ENCODE measurements at regions not wholly inside any gene's neighbourhood (a gene's known extent, or its start where the extent isn't known, plus 50 kb on each side); places are given as distances from the start of the nearest gene placed in this dataset.

DNA sequence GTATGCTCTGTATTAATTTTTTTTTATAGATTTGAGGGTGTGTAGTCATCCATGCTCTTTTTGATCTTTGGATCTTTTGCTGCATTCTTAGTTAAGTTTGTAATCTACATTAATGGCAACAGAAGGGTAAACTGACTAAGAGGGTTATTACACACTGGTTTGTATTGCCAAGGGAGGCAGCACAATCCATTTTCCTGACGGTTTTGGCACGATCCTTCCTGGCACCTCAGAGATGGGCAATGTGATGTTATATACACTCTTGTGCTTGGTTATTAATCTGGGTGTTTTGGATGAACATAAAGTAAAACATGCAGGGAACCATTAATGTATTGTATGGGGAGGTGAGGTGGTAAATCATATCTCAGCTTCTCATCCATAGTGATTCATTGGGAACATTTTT lies 98.8 kb upstream of the SLC38A2 start:
- no peak for DNase-seq (ENCODE audit: low read depth, low spot score)

GRCh38 chr12:46470975-46471374 lies 98.4 kb upstream of the SLC38A2 start:
- no peak for DNase-seq (ENCODE audit: low read depth, low spot score)

- no peak for DNase-seq (ENCODE audit: low read depth, low spot score)
Measured at GRCh38 chr12:46470036-46470627, 97.6 kb upstream of the SLC38A2 start.

DNA sequence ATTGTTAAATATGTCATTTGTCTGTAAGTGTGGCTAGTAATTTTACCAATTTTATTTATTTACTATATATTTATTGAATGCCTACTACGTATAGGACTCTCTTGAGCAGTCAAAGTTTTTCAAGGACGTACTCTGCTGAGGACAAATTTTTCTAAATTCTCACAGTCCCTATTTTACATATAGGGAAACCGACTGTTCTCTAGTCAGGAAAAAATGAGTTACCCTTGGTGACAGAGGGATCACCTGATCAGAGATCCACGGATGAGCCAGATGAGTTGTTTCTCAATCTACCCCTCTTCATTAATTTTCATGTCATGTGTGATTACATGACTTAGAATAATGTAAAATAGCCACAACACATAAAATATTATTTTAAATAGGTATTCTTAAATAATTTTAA lies 96.2 kb upstream of the SLC38A2 start:
- DNase-seq (ENCODE audit: low read depth, low spot score), result no peak

- DNase-seq (ENCODE audit: low read depth, low spot score), result no peak
Measured at GRCh38 chr12:46468160-46468559, 95.6 kb upstream of the SLC38A2 start.

GRCh38 chr12:46465307-46465706 lies 92.7 kb upstream of the SLC38A2 start:
- DNase-seq (ENCODE audit: low read depth, low spot score), result no peak

- no peak for DNase-seq (ENCODE audit: low read depth, low spot score)
Measured at GRCh38 chr12:46464863-46465262, 92.3 kb upstream of the SLC38A2 start.

GRCh38 chr12:46462641-46463355 lies 90.2 kb upstream of the SLC38A2 start:
- DNase-seq (ENCODE audit: low read depth, low spot score), result no peak

- no peak for DNase-seq (ENCODE audit: low read depth, low spot score)
Measured at GRCh38 chr12:46461907-46462640, 89.5 kb upstream of the SLC38A2 start.

DNA sequence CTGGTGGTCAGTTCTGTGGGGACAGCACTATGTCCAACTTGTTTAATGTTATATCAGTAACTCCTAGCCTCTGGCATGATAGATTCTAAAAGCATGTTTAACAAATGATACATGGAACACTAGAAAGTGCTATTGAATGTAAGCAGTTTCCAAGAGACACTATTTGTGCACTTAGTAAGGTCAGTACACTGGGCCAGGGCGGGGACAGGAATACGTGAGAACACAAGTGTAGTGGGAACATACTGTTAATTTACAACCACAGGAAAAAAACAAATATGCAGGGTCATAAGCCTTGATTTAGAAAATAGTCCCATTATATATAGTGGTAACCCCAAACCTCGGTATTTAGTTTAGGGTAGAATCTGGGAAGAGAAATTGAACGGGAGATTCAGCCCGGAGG lies 88.9 kb upstream of the SLC38A2 start:
- no peak for DNase-seq (ENCODE audit: low read depth, low spot score)

DNA sequence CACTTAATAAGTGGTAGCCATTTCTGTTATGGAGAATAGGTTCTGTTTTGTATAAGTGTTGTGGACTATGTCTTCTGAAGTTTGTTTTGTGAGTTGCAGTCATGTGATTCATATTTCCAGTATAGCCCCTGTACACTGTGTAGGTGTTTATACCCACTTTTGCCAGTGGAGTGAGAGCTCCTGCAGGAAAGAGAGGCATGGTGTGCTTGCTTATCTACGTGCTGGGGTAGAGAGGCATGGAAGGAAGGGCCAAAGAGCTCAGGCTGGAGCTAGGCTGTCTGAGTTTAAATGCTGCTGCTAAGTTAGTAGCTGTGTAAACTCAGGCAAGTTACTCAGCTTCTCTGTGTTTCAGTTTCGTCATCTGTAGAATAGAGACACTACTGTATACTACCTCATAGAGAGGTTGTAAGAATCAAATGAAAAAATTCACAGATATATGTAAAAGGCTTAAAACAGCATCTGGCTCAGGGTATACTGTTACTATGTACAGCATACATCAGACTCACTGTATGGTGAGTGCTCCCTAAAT lies 88.2 kb upstream of the SLC38A2 start:
- DNase-seq (ENCODE audit: low read depth, low spot score), result no peak

DNA sequence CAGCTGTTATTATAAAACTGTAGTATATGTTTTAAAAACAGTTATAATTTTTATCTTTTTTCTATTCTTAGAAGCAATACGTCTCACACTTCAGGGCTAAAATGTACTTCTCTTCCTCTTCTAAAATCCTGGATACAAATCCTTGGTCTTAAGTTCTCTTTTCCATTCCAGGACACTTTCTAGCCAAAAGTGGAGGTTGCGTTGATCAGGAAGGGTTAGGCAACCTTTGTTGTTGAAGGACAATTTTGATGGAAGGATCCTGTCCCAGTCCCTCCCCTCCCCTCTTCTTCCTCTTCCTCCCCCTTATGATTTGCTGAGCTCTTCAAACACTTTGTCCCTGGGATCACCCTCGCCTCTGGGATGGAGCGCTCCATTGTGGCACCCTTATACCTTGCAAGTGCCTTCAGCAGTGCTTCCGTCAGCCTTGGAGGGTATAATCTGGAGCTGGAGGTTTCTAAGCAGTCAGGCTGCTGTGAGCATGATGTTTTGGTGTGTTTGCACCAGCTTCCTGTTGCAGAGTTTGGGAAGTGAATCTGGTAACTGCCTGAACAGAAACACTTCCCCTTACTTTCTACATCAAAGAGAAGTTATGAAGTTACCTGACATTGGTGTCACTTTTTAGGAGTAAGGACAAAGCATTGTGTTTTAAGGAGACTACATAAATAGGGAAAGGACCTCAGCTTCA lies 87.4 kb upstream of the SLC38A2 start:
- no peak for DNase-seq (ENCODE audit: low read depth, low spot score)

- no peak for DNase-seq (ENCODE audit: low read depth, low spot score)
Measured at GRCh38 chr12:46459111-46459510, 86.5 kb upstream of the SLC38A2 start.

- no peak for DNase-seq (ENCODE audit: low read depth, low spot score)
Measured at GRCh38 chr12:46458500-46459102, 86.0 kb upstream of the SLC38A2 start.

- no peak for DNase-seq (ENCODE audit: low read depth, low spot score)
Measured at GRCh38 chr12:46457958-46458357, 85.4 kb upstream of the SLC38A2 start.

GRCh38 chr12:46456356-46457334 lies 84.1 kb upstream of the SLC38A2 start:
- DNase-seq (ENCODE audit: low read depth, low spot score), result no peak

GRCh38 chr12:46455648-46456352 lies 83.2 kb upstream of the SLC38A2 start:
- no peak for DNase-seq (ENCODE audit: low read depth, low spot score)

DNA sequence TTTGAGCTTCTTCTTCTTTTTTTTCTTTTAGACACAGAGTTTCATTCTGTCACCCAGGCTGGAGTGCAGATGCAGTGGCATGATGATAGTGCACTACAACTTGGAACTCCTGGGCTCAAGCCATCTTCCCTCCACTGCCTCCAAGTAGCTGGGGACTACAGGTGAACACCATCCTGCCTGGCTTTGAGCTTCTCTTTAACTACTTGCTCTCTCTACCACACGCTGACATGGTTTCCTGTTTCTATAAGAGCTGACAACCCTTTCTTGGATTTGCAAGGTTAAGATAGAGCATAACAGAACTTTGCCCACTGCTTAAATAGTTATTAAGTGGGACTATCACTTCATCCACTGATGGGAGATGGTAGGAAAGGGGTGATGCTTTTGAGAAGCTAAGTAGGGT lies 82.4 kb upstream of the SLC38A2 start:
- DNase-seq (ENCODE audit: low read depth, low spot score), result no peak

GRCh38 chr12:46453428-46453827 lies 80.9 kb upstream of the SLC38A2 start:
- no peak for DNase-seq (ENCODE audit: low read depth, low spot score)

- DNase-seq (ENCODE audit: low read depth, low spot score), result no peak
Measured at GRCh38 chr12:46452776-46453175, 80.2 kb upstream of the SLC38A2 start.

Measured in pulmonary artery endothelial cell (primary cell).